Endodermal cell (in vitro differentiated cells): ENCODE measurements at regions not wholly inside any gene's neighbourhood (a gene's known extent, or its start where the extent isn't known, plus 50 kb on each side); places are given as distances from the start of the nearest gene placed in this dataset.

ENCODE experiments used
- DNase-seq: peaks from one replicate; pipeline ENCODE4 v3.0.0-alpha.2; 2017
- H3K27ac ChIP-seq: 2 replicates; pipeline ENCODE4 v1.5.1; 2013; ENCODE audit warnings: mild to moderate bottlenecking, low read depth, low read length, moderate library complexity
- H3K27me3 ChIP-seq: 2 replicates; pipeline ENCODE4 v1.6.1; 2013; ENCODE audit warnings: mild to moderate bottlenecking, low read length, moderate library complexity; ENCODE audit not compliant: insufficient read depth, control insufficient read depth, poor library complexity, severe bottlenecking
- H3K36me3 ChIP-seq: 2 replicates; pipeline ENCODE4 v1.7.0; 2013; ENCODE audit warnings: mild to moderate bottlenecking, low read length, moderate library complexity; ENCODE audit not compliant: control insufficient read depth, insufficient read depth
- H3K4me1 ChIP-seq: one replicate; pipeline ENCODE4 v1.7.0; 2013; ENCODE audit warnings: low read length; ENCODE audit not compliant: control insufficient read depth, insufficient read depth
- H3K4me3 ChIP-seq: 2 replicates; pipeline ENCODE4 v1.5.1; 2013; ENCODE audit warnings: mild to moderate bottlenecking, low read length, moderate library complexity
- H3K9ac ChIP-seq: 2 replicates; pipeline ENCODE4 v1.6.1; 2013; ENCODE audit warnings: mild to moderate bottlenecking, low read length, moderate library complexity; ENCODE audit not compliant: poor library complexity, severe bottlenecking; ENCODE audit errors: extremely low read depth
- H3K9me3 ChIP-seq: 2 replicates; pipeline ENCODE4 v1.6.1; 2013; ENCODE audit warnings: mild to moderate bottlenecking, low read length, moderate library complexity; ENCODE audit not compliant: control insufficient read depth
- H3K27ac Mint-ChIP-seq: 2 replicates; pipeline ENCODE4 v1.8.0; 2020; ENCODE audit warnings: mixed read lengths
- H3K27me3 Mint-ChIP-seq: 2 replicates; pipeline ENCODE4 v1.8.0; 2021; ENCODE audit warnings: mild to moderate bottlenecking, mixed read lengths; ENCODE audit not compliant: insufficient read depth
- H3K36me3 Mint-ChIP-seq: 2 replicates; pipeline ENCODE4 v1.8.0; 2020; ENCODE audit warnings: low read depth, mixed read lengths
- H3K4me1 Mint-ChIP-seq: 2 replicates; pipeline ENCODE4 v1.8.0; 2020; ENCODE audit warnings: mixed read lengths
- H3K4me3 Mint-ChIP-seq: 2 replicates; pipeline ENCODE4 v1.8.0; 2020; ENCODE audit warnings: mild to moderate bottlenecking, moderate library complexity, mixed read lengths
- H3K9me3 Mint-ChIP-seq: 2 replicates; pipeline ENCODE4 v1.8.0; 2020; ENCODE audit warnings: mild to moderate bottlenecking, mixed read lengths
- WGBS, 2 experiments: methylation state at CpG; one replicate each; pipeline versions ENCODE4 v1.1.5 to v1.1.7; 2013; ENCODE audit warnings: missing lambda C conversion rate in 2 of 2, mixed read lengths in 1 of 2; ENCODE audit not compliant: insufficient coverage in 1 of 2, insufficient read length in 1 of 2; 5-methylcytosine and 5-hydroxymethylcytosine counted together
- TF ChIP-seq, protein P1 (sequence below): fragments of 200-600 bp; sonication (generic); conservative IDR thresholded peaks from 2 replicates; pipeline ENCODE4 v1.5.0; 2021; ENCODE audit warnings: antibody characterized with exemption, mild to moderate bottlenecking

DNA sequence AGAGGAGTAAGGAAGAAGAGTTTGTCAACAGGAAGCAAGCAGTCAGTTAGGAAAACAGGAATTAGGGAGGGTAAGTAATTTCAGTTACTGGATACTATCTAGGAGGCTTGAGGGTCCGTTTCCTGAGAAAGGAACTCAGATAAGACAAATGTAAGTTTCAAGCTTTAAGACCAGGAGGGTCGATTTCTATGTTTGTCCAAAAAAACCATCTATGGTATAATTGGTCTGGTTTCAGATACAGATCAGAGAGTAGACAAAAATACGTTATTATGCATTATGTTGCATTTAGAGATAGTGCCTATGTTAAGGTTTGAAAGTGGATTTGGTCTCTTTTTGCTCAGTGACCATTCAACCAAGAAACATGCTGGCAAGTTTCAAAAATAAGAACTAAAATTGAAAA, 789.6 kb upstream of the PCDH20 start:
- peaks cover 18% of the 10 kb centered on the region for H3K9me3 Mint-ChIP-seq
- Histone ChIP-seq H3K4me3 (peak overlapping the region; percentile 14), H3K27me3 (no peaks in the 10 kb centered on the region), H3K4me1 (no peaks in the 10 kb centered on the region), H3K9ac (no peak overlapping the region), H3K27ac (no peak overlapping the region), H3K9me3 (peaks cover 16% of the 10 kb centered on the region), H3K36me3 (no peaks in the 10 kb centered on the region)
- WGBS, 2 experiments, result 76 to 82% methylated on average over 2 to 3 of the region's 3 CpGs
- no peaks in the 10 kb centered on the region for H3K27me3 Mint-ChIP-seq
- peaks cover 8% of the 10 kb centered on the region for H3K4me1 Mint-ChIP-seq
- no peak overlapping the region for H3K27ac Mint-ChIP-seq
- no peak overlapping the region for H3K4me3 Mint-ChIP-seq
- TF ChIP-seq, protein P1, sequence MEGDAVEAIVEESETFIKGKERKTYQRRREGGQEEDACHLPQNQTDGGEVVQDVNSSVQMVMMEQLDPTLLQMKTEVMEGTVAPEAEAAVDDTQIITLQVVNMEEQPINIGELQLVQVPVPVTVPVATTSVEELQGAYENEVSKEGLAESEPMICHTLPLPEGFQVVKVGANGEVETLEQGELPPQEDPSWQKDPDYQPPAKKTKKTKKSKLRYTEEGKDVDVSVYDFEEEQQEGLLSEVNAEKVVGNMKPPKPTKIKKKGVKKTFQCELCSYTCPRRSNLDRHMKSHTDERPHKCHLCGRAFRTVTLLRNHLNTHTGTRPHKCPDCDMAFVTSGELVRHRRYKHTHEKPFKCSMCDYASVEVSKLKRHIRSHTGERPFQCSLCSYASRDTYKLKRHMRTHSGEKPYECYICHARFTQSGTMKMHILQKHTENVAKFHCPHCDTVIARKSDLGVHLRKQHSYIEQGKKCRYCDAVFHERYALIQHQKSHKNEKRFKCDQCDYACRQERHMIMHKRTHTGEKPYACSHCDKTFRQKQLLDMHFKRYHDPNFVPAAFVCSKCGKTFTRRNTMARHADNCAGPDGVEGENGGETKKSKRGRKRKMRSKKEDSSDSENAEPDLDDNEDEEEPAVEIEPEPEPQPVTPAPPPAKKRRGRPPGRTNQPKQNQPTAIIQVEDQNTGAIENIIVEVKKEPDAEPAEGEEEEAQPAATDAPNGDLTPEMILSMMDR, result no peak
- no peak for DNase-seq
- H3K36me3 Mint-ChIP-seq, result peaks cover 10% of the 10 kb centered on the region

DNA sequence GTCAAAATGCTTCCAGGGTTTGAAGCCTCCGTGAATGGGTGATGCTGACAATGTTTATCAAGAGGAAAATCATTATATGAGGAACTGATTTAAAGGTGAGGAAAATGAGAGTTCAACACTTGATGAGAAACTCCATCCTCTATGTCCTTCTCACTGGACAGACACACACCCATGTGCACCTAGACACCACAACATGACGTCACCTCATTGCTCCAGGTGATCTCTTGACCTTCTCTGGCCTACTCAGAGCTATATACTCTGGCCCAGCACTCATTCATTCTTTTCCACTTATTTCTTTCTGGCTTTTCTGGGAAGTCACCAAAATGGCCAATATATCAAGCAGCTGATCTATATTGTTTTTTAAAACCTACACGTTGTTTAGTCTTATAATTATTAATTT, 778.7 kb upstream of the PCDH20 start:
- H3K9me3 ChIP-seq, result no peaks in the 10 kb centered on the region
- Mint-ChIP-seq H3K4me1 (no peaks in the 10 kb centered on the region), H3K27me3 (no peaks in the 10 kb centered on the region), H3K4me3 (no peak overlapping the region), H3K9me3 (peaks cover 4% of the 10 kb centered on the region), H3K36me3 (no peaks in the 10 kb centered on the region), H3K27ac (no peak overlapping the region)
- H3K4me3 ChIP-seq, result no peak overlapping the region
- TF ChIP-seq, protein P1, result no peak
- no peaks in the 10 kb centered on the region for H3K4me1 ChIP-seq
- H3K36me3 ChIP-seq, result no peaks in the 10 kb centered on the region
- no peak overlapping the region for H3K27ac ChIP-seq
- no peak for DNase-seq
- H3K9ac ChIP-seq, result no peak overlapping the region
- WGBS, 2 experiments, result 94% methylated on average over 2 of the region's 3 CpGs; no CpG with 5 or more reads in 1 of the 2 experiments
- H3K27me3 ChIP-seq, result no peaks in the 10 kb centered on the region

DNA sequence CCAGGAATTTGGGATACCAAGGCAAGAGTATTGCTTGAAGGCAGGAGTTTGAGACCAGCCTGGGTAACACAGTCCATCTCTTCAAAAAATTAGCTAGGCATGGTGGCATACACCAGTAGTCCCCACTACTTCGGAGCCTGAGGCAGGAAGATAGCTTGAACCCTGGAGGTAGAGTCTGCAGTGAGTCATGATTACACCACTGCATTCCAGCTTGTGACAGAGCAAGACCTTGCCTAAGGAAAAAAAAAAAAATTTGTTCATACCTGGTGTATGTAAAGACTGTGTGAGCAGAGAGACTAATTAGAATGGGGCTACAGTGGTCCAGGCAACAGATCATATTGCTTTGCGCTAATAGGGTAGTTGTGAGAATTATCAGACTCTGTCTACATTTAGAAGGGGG, 778.3 kb upstream of the PCDH20 start:
- H3K9ac ChIP-seq, result no peak overlapping the region

More for the DNA sequence above, 778.3 kb upstream of the PCDH20 start:
- no peak overlapping the region for H3K4me3 Mint-ChIP-seq
- H3K27me3 Mint-ChIP-seq, result no peaks in the 10 kb centered on the region
- no peak overlapping the region for H3K27ac ChIP-seq
- H3K4me3 ChIP-seq, result no peak overlapping the region
- DNase-seq, result no peak
- no peaks in the 10 kb centered on the region for H3K36me3 Mint-ChIP-seq
- 92% methylated on average over 1 to 2 of the region's 2 CpGs for WGBS, 2 experiments
- H3K27ac Mint-ChIP-seq, result no peak overlapping the region
- no peaks in the 10 kb centered on the region for H3K27me3 ChIP-seq
- TF ChIP-seq, protein P1, result no peak
- H3K4me1 ChIP-seq, result no peaks in the 10 kb centered on the region
- no peaks in the 10 kb centered on the region for H3K36me3 ChIP-seq
- H3K9me3 Mint-ChIP-seq, result peaks cover 4% of the 10 kb centered on the region
- no peaks in the 10 kb centered on the region for H3K9me3 ChIP-seq
- H3K4me1 Mint-ChIP-seq, result no peaks in the 10 kb centered on the region
